K562 (cell line): ENCODE measurements at regions not wholly inside any gene's neighbourhood (a gene's known extent, or its start where the extent isn't known, plus 50 kb on each side); places are given as distances from the start of the nearest gene placed in this dataset.

Experiments used
- ATAC-seq: fragments of 200-7000 bp; cut with Tn5 transposase; 3 replicates; pipeline ENCODE4 v1.9.1; 2020; ENCODE audit warnings: moderate library complexity
- BruUV-seq: library from RNA; stranded (reverse); fragments of 400-500 nt; replicated peaks from 2 replicates; lab custom pipeline; 2021; lab: Mats Ljungman, UMichigan
- CTCF ChIA-PET: fragments of 300-600 bp; formaldehyde crosslinking; extraction: SDS; loops from one replicate; lab custom pipeline; 2021; ENCODE audit warnings: low intra/inter-chr PET ratio; lab: Yijun Ruan, JAX
- POLR2A ChIA-PET: fragments of 300-600, 350-650 bp; sonication (Branson Sonifier 250); formaldehyde crosslinking; extraction: SDS; loops from one replicate; lab custom pipeline; 2021; ENCODE audit warnings: antibody characterized with exemption, inconsistent platforms; lab: Yijun Ruan, JAX
- DNase-seq, 4 experiments: peaks; one replicate each; pipeline versions ENCODE4 v3.0.0 to v3.0.0-alpha.2; 2011 to 2018; ENCODE audit warnings: low spot score in 3 of 4, mixed read lengths in 3 of 4; ENCODE audit errors: extremely low read depth in 1 of 4
- FAIRE-seq: peaks from 2 replicates; lab custom pipeline; 2011; peaks lifted over from hg19 to GRCh38; lab: Jason Lieb, UNC
- H2AFZ ChIP-seq: 2 replicates; pipeline ENCODE4 v1.6.0; 2011; ENCODE audit warnings: low read depth, low read length, control low read depth, inconsistent platforms
- H3K27ac ChIP-seq: fragments of 200-600 bp; 3 replicates; pipeline ENCODE4 v1.8.0; 2011; ENCODE audit warnings: low read depth, mild to moderate bottlenecking, control low read depth, inconsistent platforms, low read length, moderate library complexity, mixed read lengths; ENCODE audit errors: extremely low read depth
- H3K27me3 ChIP-seq, 2 experiments: fragments of 300-600 bp in 1 of 2; 2 replicates in 1 of 2; 3 replicates in 1 of 2; pipeline versions ENCODE4 v1.6.0 to v1.8.0; 2011; ENCODE audit warnings: inconsistent platforms in 2 of 2, low read length in 2 of 2, mild to moderate bottlenecking in 1 of 2, mixed read lengths in 1 of 2, moderate library complexity in 1 of 2; ENCODE audit not compliant: control insufficient read depth in 2 of 2, insufficient read depth in 2 of 2
- H3K36me3 ChIP-seq: fragments of 300-600 bp; 3 replicates; pipeline ENCODE4 v1.8.0; 2011; ENCODE audit warnings: mild to moderate bottlenecking, low read length, inconsistent platforms; ENCODE audit not compliant: control insufficient read depth, insufficient read depth
- H3K4me1 ChIP-seq, 2 experiments: fragments of 200-600 bp in 1 of 2; replicated peaks in 1 of 2; 2 replicates in 1 of 2; 3 replicates in 1 of 2; pipeline versions ENCODE4 v1.5.1 to v1.8.0; 2011; ENCODE audit warnings: inconsistent platforms in 2 of 2, low read length in 2 of 2, mild to moderate bottlenecking in 1 of 2, mixed read lengths in 1 of 2, moderate library complexity in 1 of 2; ENCODE audit not compliant: control insufficient read depth in 2 of 2, insufficient read depth in 2 of 2
- H3K4me2 ChIP-seq: 2 replicates; pipeline ENCODE4 v1.6.1; 2011; ENCODE audit warnings: low read length, control low read depth, inconsistent platforms, mixed read lengths; ENCODE audit not compliant: insufficient read depth
- H3K4me3 ChIP-seq: fragments of 200-600 bp; sonication (generic), shearing (Covaris generic); 2 replicates; pipeline ENCODE4 v1.5.1; 2016; ENCODE audit warnings: control low read depth, inconsistent platforms
- H3K79me2 ChIP-seq: fragments of 200-600 bp; 3 replicates; pipeline ENCODE4 v1.8.0; 2011; ENCODE audit warnings: low read length, inconsistent platforms; ENCODE audit not compliant: control insufficient read depth, insufficient read depth
- H3K9ac ChIP-seq, 2 experiments: 2 replicates each; pipeline versions ENCODE4 v1.6.0 to v1.6.1; 2011; ENCODE audit warnings: low read depth in 2 of 2, low read length in 2 of 2, control low read depth in 1 of 2, inconsistent platforms in 1 of 2, mild to moderate bottlenecking in 1 of 2, mixed read lengths in 1 of 2; ENCODE audit not compliant: insufficient read depth in 1 of 2
- H3K9me1 ChIP-seq: one replicate; pipeline ENCODE4 v1.6.0; 2011; ENCODE audit warnings: inconsistent platforms, mild to moderate bottlenecking, low read length, moderate library complexity; ENCODE audit not compliant: control insufficient read depth, insufficient read depth
- H3K9me3 ChIP-seq: replicated peaks from 2 replicates; pipeline ENCODE4 v1.5.1; 2011; ENCODE audit warnings: low read depth, low read length, inconsistent platforms; ENCODE audit not compliant: control insufficient read depth, insufficient read depth
- H4K20me1 ChIP-seq: replicated peaks from 2 replicates; pipeline ENCODE4 v1.6.1; 2011; ENCODE audit warnings: low read length, inconsistent platforms, mixed read lengths; ENCODE audit not compliant: control insufficient read depth, insufficient read depth
- CXXC5 ChIP-seq: fragments of 250-450 bp; sonication (Bioruptor Pico); IDR thresholded peaks from 2 replicates; pipeline ENCODE4 v1.8.0; 2022; ENCODE audit warnings: inconsistent platforms, mild to moderate bottlenecking, moderate library complexity
- E2F1 ChIP-seq: sonication (generic); formaldehyde crosslinking; IDR thresholded peaks from 2 replicates; pipeline ENCODE4 v1.8.1; 2023; ENCODE audit warnings: mild to moderate bottlenecking, missing genetic modification reagents, moderate library complexity
- ESRRA ChIP-seq: fragments of 450-650 bp; IDR thresholded peaks from 2 replicates; pipeline ENCODE4 v1.6.1; 2014; ENCODE audit warnings: low read depth, mild to moderate bottlenecking, moderate library complexity, borderline replicate concordance
- PHF20 ChIP-seq: fragments of 450-650 bp; IDR thresholded peaks from 2 replicates; pipeline ENCODE4 v1.6.1; 2018; ENCODE audit not compliant: partially characterized antibody
- RBM39 ChIP-seq: fragments of 200-400 bp; formaldehyde crosslinking; optimal IDR thresholded peaks from 2 replicates; pipeline ENCODE3; 2018; ENCODE audit warnings: low read depth, low read length
- SAP30 ChIP-seq: fragments of 200-600 bp; sonication (generic); IDR thresholded peaks from 2 replicates; pipeline ENCODE4 v1.6.1; 2012; ENCODE audit warnings: borderline replicate concordance, low read depth, mild to moderate bottlenecking, moderate library complexity, low read length, control low read depth, inconsistent platforms; ENCODE audit not compliant: insufficient read depth, poor library complexity, severe bottlenecking
- SMARCC2 ChIP-seq: fragments of 450-650 bp; IDR thresholded peaks from 2 replicates; pipeline ENCODE4 v1.6.1; 2017; ENCODE audit warnings: antibody characterized with exemption, moderate library complexity, mild to moderate bottlenecking, low read depth
- TFAP4 ChIP-seq: sonication (generic); formaldehyde crosslinking; IDR thresholded peaks from 2 replicates; pipeline ENCODE4 v1.8.0; 2022; ENCODE audit warnings: missing genetic modification reagents, mild to moderate bottlenecking, moderate library complexity, borderline replicate concordance
- ZFP91 ChIP-seq: sonication (generic); formaldehyde crosslinking; IDR thresholded peaks from 2 replicates; pipeline ENCODE4 v1.8.0; 2022; ENCODE audit warnings: mild to moderate bottlenecking, missing genetic modification reagents
- ZNF124 ChIP-seq: sonication (generic); formaldehyde crosslinking; IDR thresholded peaks from 2 replicates; pipeline ENCODE4 v1.8.1; 2022; ENCODE audit warnings: missing genetic modification reagents
- ZNF175 ChIP-seq: fragments of 200-800 bp; sonication (Bioruptor generic); IDR thresholded peaks from 2 replicates; pipeline ENCODE4 v1.6.1; 2016; ENCODE audit warnings: low read depth, mild to moderate bottlenecking, missing genetic modification characterization, missing compliant biosample characterization
- ZNF780A ChIP-seq: fragments of 250-450 bp; sonication (Bioruptor Pico); IDR thresholded peaks from 2 replicates; pipeline ENCODE4 v1.5.0; 2021; ENCODE audit warnings: mild to moderate bottlenecking
- ZSCAN29 ChIP-seq: fragments of 450-650 bp; IDR thresholded peaks from 2 replicates; pipeline ENCODE4 v1.6.1; 2017
- WGBS: fragments of 100-300 bp; shearing (Covaris generic); methylation state at CpG from one replicate; pipeline ENCODE4 v1.1.6; 2016; ENCODE audit warnings: low coverage, mixed read lengths; ENCODE audit not compliant: insufficient coverage; ENCODE audit errors: missing lambda C conversion rate; 5-methylcytosine and 5-hydroxymethylcytosine counted together
- in situ Hi-C: fragments of 300-500 bp; cut with MboI; formaldehyde crosslinking; loops from 4 replicates; pipeline ENCODE4 v1.15.0; 2018; ENCODE audit warnings: inconsistent platforms, mixed read lengths
- intact Hi-C: fragments of 100-400 bp; cut with micrococcal nuclease; formaldehyde crosslinking; loops from 2 replicates; pipeline ENCODE4 v1.14.2; 2022

- DNase-seq (no peak), ATAC-seq (no peak), FAIRE-seq (no peak)
- 0% methylated on average over 5 of the region's 5 CpGs for WGBS
- H3K4me3 ChIP-seq = no peak overlapping the region
- no peaks in the 10 kb centered on the region for H3K79me2 ChIP-seq
- H4K20me1 ChIP-seq = no peaks in the 10 kb centered on the region
- no peaks in the 10 kb centered on the region for H3K27me3 ChIP-seq
- intact Hi-C loops = no loop called here
- no peak overlapping the region for H3K27ac ChIP-seq
- POLR2A ChIA-PET = no interaction called here
- BruUV-seq = no TSS peak
- H3K9me3 ChIP-seq = peaks cover 1% of the 10 kb centered on the region; the same call in 1 of the 2 replicates
- in situ Hi-C loops = no loop called here
- TF ChIP-seq PHF20 (no peak), E2F1 (CRISPR knock-in tag) (no peak), SAP30 (no peak), ZFP91 (CRISPR knock-in tag) (no peak), ZNF124 (no peak), ZNF175 (CRISPR knock-in tag) (no peak), ZSCAN29 (no peak), ESRRA (no peak), RBM39 (no peak), ZNF780A (no peak), CXXC5 (CRISPR knock-in tag) (no peak), TFAP4 (CRISPR knock-in tag) (no peak), SMARCC2 (no peak)
- H3K9me1 ChIP-seq = no peaks in the 10 kb centered on the region
- H3K4me2 ChIP-seq = no peak overlapping the region
- no peaks in the 10 kb centered on the region for H3K4me1 ChIP-seq
- CTCF ChIA-PET = no interaction called here
- no peaks in the 10 kb centered on the region for H3K36me3 ChIP-seq
- H3K9ac ChIP-seq = no peak overlapping the region
- H2AFZ ChIP-seq = no peak overlapping the region
These were observed 655.0 kb upstream of the CAMK1G start for GRCh38 chr1:208928349-208929010.
